Fibroblast of mammary gland (primary cell): ENCODE measurements at regions not wholly inside any gene's neighbourhood (a gene's known extent, or its start where the extent isn't known, plus 50 kb on each side); places are given as distances from the start of the nearest gene placed in this dataset.

Source experiments
- DNase-seq: peaks from one replicate; pipeline ENCODE4 v3.0.0-alpha.2; 2010; ENCODE audit warnings: low read depth
- H3K4me3 ChIP-seq: 2 replicates; pipeline ENCODE4 v1.5.1; 2011; ENCODE audit warnings: low read depth, mild to moderate bottlenecking, low read length, moderate library complexity; ENCODE audit not compliant: control insufficient read depth
- TF ChIP-seq, protein P1 (sequence below): conservative IDR thresholded peaks from 2 replicates; pipeline ENCODE4 v1.5.1; 2011; ENCODE audit warnings: low read depth, low read length, inconsistent platforms; ENCODE audit not compliant: control insufficient read depth, insufficient read depth

DNA sequence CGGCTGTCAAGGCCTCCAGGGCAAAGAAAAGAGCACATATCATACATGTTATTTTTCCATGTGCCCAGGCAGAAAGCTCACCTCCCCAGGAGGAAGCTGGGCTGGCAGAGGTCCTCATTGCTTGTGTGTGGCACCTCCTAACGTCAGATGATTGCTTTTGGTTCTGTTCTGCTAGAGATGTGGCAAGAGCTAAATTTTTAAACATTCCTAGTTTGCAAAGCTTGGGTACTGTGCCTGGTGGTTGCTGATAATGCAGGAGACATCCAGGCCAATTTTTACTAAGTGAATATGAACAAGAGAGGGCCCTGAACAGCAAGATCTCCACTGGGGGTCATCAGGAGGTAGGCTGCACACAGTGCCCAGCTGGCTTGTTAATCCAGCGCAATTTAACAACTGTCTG lies 93.9 kb downstream of the TBX19 start:
- DNase-seq = no peak
- no peak overlapping the region for H3K4me3 ChIP-seq
- TF ChIP-seq, protein P1, sequence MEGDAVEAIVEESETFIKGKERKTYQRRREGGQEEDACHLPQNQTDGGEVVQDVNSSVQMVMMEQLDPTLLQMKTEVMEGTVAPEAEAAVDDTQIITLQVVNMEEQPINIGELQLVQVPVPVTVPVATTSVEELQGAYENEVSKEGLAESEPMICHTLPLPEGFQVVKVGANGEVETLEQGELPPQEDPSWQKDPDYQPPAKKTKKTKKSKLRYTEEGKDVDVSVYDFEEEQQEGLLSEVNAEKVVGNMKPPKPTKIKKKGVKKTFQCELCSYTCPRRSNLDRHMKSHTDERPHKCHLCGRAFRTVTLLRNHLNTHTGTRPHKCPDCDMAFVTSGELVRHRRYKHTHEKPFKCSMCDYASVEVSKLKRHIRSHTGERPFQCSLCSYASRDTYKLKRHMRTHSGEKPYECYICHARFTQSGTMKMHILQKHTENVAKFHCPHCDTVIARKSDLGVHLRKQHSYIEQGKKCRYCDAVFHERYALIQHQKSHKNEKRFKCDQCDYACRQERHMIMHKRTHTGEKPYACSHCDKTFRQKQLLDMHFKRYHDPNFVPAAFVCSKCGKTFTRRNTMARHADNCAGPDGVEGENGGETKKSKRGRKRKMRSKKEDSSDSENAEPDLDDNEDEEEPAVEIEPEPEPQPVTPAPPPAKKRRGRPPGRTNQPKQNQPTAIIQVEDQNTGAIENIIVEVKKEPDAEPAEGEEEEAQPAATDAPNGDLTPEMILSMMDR = no peak

DNA sequence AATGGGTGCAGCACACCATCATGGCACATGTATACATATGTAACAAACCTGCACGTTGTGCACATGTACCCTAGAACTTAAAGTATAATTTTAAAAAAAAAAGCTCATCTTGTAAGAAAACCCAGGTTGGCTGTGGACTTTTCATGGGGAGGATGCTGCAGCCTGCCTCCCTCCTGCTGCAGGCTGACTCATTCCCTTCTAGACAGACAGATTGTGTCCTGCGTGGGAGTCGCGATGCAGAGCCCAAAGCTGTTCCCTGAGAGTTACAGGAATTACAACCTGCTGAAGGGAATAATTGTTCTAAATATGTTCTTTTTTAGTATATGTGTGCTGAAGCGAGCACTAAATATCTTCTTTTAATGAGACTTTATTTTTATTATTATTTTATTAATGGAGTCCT lies 93.2 kb downstream of the TBX19 start:
- peak; percentile 25 for DNase-seq
- H3K4me3 ChIP-seq = no peak overlapping the region
- TF ChIP-seq, protein P1 = no peak

DNA sequence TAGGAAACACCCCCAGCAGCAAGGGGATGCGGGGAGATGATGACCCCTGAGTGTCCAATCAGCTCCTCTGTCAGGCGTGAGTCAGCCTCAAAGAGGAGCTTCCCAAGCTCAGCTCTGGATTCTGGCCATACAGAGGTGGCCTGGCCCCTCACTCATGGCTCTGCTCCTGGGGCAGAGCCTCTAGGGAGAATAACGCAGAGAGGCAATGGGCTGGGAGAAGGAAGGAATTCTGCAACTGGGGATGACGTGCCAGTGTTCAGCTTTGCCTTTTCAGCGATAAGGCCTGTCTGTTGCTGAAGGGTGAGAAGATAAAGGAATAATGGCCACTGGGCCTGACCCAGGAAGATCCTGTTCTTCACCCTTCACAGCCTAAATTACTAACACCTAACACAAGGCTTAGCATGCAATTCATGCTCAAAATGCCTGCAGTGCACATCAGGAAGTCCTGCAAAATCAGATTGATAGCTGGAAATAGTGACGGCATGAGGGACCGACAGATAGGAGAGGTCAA lies 92.2 kb downstream of the TBX19 start:
- H3K4me3 ChIP-seq = no peak overlapping the region
- DNase-seq = peak; percentile 32
- TF ChIP-seq, protein P1 = no peak

DNA sequence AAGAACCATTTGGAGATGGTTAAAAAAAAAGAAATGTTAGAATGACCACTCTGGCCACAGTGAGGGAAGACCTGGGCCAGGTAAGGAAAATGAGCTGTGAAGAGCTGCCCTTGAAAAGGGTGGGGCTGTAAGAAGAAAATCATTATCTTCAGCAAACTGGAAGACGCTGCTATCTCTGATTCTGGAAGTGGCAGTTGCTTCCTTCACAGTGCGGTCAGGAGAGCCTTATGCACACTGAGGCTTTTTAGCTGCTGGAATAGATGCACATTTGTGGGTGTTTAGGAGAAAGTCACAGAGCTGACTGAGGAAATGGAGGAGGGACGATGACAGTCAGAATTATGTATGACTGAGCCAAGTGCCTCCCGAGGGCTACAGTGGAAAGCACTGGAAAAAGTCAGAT lies 91.6 kb downstream of the TBX19 start:
- H3K4me3 ChIP-seq = no peak overlapping the region
- TF ChIP-seq, protein P1 = no peak
- DNase-seq = no peak

DNA sequence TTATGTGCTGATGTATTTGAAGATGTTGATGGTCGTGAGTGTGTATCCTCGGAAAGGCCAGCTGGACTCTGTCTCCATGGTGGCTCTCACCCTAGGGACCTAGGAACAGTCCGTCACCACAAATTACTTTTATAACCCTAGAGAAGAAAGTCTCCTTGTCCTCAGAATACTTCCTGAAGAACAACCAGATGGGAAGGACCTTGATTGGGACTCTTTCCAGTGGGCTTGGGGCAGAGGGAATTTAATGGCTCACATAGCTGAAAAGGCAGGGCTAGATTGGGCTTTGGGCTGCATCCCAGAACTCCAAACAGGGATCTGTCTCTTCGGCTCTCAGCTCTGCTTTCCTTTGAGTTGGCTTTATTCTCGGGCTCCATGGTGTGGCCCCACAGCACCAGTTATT lies 90.8 kb downstream of the TBX19 start:
- TF ChIP-seq, protein P1 = no peak
- DNase-seq = no peak
- H3K4me3 ChIP-seq = no peak overlapping the region

DNA sequence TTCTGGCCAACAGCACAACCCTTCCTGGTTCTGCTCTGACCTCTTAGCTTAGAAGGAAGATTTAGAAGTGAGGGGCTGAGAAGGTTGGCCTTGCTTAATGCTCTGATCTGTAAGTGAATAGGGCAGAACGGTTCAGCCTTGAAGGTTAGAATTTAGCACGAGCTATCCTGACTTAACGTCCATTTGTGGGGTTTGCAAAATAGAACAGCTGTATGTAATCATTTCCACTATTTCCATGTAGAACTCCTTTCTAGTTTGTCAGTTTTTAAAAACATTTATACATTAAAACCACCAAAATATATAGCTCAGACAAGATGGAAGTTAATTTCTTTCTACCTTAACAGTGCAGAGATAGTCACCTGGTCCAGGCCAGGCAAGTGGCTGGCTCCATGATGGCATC lies 89.9 kb downstream of the TBX19 start:
- no peak overlapping the region for H3K4me3 ChIP-seq
- TF ChIP-seq, protein P1 = no peak
- no peak for DNase-seq

DNA sequence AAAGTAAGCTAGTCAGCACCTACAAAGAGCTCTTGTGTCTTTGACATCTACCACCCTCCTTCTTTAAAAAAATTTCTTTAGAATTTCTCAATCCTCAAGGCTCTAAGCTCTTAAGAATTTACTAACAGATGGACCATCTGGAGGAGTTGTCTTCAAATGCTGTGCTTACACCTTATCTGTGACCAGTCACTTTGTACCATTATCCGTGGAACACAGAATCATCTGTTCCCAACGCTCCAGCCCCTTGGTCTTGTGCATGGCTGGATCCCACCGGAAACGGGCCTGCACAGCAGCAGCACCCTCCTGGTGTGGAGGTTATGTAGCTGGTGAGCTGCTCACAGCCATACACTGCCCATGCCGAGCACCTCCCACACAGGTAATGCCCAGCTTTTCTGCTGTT lies 89.0 kb downstream of the TBX19 start:
- no peak overlapping the region for H3K4me3 ChIP-seq
- TF ChIP-seq, protein P1 = no peak
- no peak for DNase-seq
